ENCODE measurements at regions not wholly inside any gene's neighbourhood (a gene's known extent, or its start where the extent isn't known, plus 50 kb on each side); places are given as distances from the start of the nearest gene placed in this dataset.

DNA sequence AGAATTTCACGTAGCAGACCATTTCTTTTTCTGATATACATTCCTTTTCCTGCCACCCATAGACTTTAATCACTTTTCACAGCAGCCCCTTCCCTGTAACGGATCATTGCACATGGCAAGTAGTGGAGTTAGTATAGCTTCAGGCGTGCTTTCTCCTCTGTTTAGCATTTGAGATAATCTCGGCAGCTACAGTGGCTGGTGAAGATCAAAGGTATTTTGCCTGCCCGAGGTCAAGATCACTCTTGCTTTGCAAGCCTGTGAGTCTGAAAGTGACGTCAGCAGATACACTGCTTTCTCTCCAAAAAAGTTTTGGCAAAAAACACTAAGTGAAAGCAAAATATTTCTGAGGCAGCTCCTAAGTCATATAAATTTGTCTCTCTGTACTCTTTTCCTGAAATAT is 260.0 kb downstream of the NDFIP2 start:
- TF ChIP-seq, protein P1, sequence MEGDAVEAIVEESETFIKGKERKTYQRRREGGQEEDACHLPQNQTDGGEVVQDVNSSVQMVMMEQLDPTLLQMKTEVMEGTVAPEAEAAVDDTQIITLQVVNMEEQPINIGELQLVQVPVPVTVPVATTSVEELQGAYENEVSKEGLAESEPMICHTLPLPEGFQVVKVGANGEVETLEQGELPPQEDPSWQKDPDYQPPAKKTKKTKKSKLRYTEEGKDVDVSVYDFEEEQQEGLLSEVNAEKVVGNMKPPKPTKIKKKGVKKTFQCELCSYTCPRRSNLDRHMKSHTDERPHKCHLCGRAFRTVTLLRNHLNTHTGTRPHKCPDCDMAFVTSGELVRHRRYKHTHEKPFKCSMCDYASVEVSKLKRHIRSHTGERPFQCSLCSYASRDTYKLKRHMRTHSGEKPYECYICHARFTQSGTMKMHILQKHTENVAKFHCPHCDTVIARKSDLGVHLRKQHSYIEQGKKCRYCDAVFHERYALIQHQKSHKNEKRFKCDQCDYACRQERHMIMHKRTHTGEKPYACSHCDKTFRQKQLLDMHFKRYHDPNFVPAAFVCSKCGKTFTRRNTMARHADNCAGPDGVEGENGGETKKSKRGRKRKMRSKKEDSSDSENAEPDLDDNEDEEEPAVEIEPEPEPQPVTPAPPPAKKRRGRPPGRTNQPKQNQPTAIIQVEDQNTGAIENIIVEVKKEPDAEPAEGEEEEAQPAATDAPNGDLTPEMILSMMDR (IDR thresholded peaks at IDR 0.05; ENCODE audit: low read depth, low read length, poor library complexity, severe bottlenecking): no peak
- no peak for TF ChIP-seq EZH2phosphoT487 (IDR thresholded peaks at IDR 0.05; ENCODE audit: borderline replicate concordance, low read length)

All from DOHH2 (cell line).